ENCODE measurements at regions not wholly inside any gene's neighbourhood (a gene's known extent, or its start where the extent isn't known, plus 50 kb on each side); places are given as distances from the start of the nearest gene placed in this dataset.

- Histone ChIP-seq H3K27ac (no peak overlapping the region), H3K4me3 (no peak overlapping the region), H3K9me3 (replicated peaks in 1 of 3) (no peaks in the 10 kb centered on the region), H3K36me3 (replicated peaks in 1 of 2) (no peaks in the 10 kb centered on the region), H3K27me3 (no peaks in the 10 kb centered on the region), H3K4me1 (replicated peaks in 1 of 2) (no peaks in the 10 kb centered on the region)
- 54 to 65% (median 56%) methylated on average over 1 of the region's 1 CpG for WGBS, 4 donors
- DNase-seq, result no peak
- TF ChIP-seq CTCF (IDR thresholded peaks at IDR 0.05) (no peak), POLR2A (IDR thresholded peaks at IDR 0.05) (no peak)
- intact Hi-C loops (cut with DNase I), result no loop called here
Observed at GRCh38 chr3:68090571-68090970, 436.2 kb upstream of the SUCLG2 start.

DNA sequence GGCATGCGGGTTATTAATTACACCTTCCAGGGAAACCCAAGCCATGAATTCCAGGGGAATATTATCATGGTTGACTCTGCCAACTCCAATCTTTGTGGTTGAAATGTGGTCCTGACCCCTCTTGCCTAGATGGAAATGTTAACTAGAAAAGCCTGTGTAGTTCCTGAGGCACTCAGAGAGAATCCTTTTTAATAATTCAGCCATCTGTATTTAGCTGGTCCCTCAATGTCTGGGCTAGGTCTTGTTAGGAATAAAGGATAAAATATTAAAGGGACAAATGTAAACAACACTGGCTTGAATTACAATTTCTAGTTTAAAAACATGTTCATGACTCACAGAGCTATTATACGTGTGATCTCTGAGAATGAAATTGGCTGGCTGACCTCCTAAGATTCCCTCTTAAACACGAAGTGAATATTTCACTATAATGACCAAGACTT is 435.2 kb upstream of the SUCLG2 start:
- no peak for DNase-seq
- WGBS, 4 donors, result 29 to 53% (median 48%) methylated on average over 3 of the region's 3 CpGs

DNA sequence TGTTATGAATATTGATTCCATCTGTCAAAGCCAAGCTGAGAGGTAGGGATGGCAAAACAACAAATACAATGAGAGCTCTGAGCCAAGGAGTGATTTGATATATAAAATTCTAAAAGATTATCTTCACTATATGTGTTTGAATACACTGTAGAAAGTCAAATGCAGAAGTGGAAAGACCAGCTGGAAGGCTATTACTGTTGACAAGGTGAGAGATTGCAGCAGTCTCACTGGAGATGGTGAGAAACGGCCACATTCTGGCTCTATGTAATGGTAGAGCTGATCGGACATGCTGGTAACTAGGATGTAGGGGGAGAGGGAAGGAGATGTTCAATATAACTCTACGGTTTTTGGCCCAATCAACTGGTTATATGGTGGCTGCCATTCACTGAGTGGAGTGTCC is 434.2 kb upstream of the SUCLG2 start:
- no peak for DNase-seq
- TF ChIP-seq POLR2A (IDR thresholded peaks at IDR 0.05) (no peak), CTCF (IDR thresholded peaks at IDR 0.05) (no peak)
- WGBS, 4 donors, result 80 to 93% (median 84%) methylated on average over 3 of the region's 3 CpGs
- intact Hi-C loops (cut with DNase I), result no loop called here
- Histone ChIP-seq H3K36me3 (replicated peaks in 1 of 2) (no peaks in the 10 kb centered on the region), H3K9me3 (replicated peaks in 1 of 3) (no peaks in the 10 kb centered on the region), H3K4me1 (replicated peaks in 1 of 2) (no peaks in the 10 kb centered on the region), H3K27ac (no peak overlapping the region), H3K4me3 (no peak overlapping the region), H3K27me3 (no peaks in the 10 kb centered on the region)

More for the DNA sequence above, 435.2 kb upstream of the SUCLG2 start:
- H3K36me3 ChIP-seq (replicated peaks in 1 of 2), result no peaks in the 10 kb centered on the region
- no peak overlapping the region for H3K27ac ChIP-seq
- H3K4me3 ChIP-seq, result no peak overlapping the region
- no peaks in the 10 kb centered on the region for H3K9me3 ChIP-seq (replicated peaks in 1 of 3)
- intact Hi-C loops (cut with DNase I), result no loop called here
- TF ChIP-seq POLR2A (IDR thresholded peaks at IDR 0.05) (no peak), CTCF (IDR thresholded peaks at IDR 0.05) (no peak)
- H3K27me3 ChIP-seq, result no peaks in the 10 kb centered on the region
- no peaks in the 10 kb centered on the region for H3K4me1 ChIP-seq (replicated peaks in 1 of 2)

DNA sequence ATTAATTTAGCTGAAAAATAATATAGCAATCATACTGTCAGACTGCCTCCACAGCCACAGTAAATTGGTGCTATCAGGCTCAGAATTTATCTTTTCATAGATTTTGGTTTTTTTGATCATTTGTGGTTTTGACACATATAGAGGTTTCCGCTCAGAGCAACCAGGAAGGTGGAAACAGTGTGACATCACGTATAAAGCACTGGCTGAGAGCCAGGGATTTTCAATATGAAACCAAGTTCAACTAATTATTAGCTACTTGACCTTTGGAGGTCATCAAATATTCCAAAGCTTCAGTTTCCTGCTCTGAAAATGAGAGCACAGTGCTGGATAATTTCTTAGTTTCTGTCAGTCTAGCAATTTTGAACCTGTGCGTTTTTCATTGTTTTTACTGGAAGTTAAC is 433.8 kb upstream of the SUCLG2 start:
- Histone ChIP-seq H3K4me3 (no peak overlapping the region), H3K9me3 (replicated peaks in 1 of 3) (no peaks in the 10 kb centered on the region), H3K36me3 (replicated peaks in 1 of 2) (no peaks in the 10 kb centered on the region), H3K27me3 (no peaks in the 10 kb centered on the region), H3K4me1 (replicated peaks in 1 of 2) (no peaks in the 10 kb centered on the region), H3K27ac (no peak overlapping the region)
- intact Hi-C loops (cut with DNase I), result no loop called here
- 39 to 55% (median 45%) methylated on average over 3 of the region's 3 CpGs for WGBS, 4 donors
- TF ChIP-seq POLR2A (IDR thresholded peaks at IDR 0.05) (no peak), CTCF (IDR thresholded peaks at IDR 0.05) (no peak)
- no peak for DNase-seq
